ENCODE measurements at regions not wholly inside any gene's neighbourhood (a gene's known extent, or its start where the extent isn't known, plus 50 kb on each side); places are given as distances from the start of the nearest gene placed in this dataset.

DNA sequence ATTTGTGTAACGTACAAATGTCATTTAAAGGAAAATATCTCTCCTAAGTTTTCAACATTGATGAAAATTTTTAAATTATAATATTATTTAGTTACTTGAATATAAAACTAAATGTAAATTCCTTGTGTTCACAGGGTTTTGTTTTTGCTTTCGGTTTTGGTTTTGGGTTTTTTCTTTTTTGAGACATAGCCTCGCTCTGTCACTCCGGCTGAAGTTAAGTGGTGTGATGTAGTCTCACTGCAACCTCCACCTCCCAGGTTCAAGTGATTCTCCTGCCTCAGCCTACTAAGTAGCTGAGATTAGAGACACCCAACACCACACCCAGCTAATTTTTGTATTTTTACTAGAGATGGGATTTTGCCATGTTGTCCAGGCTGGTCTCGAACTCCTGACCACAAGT, 79.3 kb upstream of the TCF12 start:
- in situ Hi-C loops (cut with MboI; ENCODE audit: low sequenced_read_pairs, unreplicated experiment) = no loop called here
- DNase-seq (ENCODE audit: low spot score) = no peak
- TF ChIP-seq, protein P1, sequence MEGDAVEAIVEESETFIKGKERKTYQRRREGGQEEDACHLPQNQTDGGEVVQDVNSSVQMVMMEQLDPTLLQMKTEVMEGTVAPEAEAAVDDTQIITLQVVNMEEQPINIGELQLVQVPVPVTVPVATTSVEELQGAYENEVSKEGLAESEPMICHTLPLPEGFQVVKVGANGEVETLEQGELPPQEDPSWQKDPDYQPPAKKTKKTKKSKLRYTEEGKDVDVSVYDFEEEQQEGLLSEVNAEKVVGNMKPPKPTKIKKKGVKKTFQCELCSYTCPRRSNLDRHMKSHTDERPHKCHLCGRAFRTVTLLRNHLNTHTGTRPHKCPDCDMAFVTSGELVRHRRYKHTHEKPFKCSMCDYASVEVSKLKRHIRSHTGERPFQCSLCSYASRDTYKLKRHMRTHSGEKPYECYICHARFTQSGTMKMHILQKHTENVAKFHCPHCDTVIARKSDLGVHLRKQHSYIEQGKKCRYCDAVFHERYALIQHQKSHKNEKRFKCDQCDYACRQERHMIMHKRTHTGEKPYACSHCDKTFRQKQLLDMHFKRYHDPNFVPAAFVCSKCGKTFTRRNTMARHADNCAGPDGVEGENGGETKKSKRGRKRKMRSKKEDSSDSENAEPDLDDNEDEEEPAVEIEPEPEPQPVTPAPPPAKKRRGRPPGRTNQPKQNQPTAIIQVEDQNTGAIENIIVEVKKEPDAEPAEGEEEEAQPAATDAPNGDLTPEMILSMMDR (IDR thresholded peaks at IDR 0.05; ENCODE audit: borderline replicate concordance, control extremely low read depth, extremely low read depth, insufficient read depth, missing control alignments) = no peak

DNA sequence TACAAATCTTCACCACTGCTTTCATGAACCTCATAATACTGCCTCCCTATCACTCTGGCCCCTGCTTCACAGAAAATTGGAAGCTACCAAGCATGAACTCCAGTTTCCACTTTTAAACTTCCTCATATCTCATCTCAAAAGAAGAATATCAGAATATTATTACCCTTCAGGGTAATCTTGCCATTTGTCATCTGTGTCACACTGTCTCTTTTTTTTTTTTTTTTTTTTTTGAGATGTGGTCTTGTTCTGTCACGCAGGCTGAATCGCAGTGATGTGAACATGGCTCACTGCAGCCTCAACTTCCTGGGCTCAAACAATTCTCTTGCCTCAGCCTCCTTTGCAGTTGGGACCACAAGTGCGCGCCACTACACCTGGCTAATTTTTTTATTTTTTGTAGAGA, 80.4 kb upstream of the TCF12 start:
- DNase-seq (ENCODE audit: low spot score) = no peak
- in situ Hi-C loops (cut with MboI; ENCODE audit: low sequenced_read_pairs, unreplicated experiment) = no loop called here
- TF ChIP-seq, protein P1 (IDR thresholded peaks at IDR 0.05; ENCODE audit: borderline replicate concordance, control extremely low read depth, extremely low read depth, insufficient read depth, missing control alignments) = no peak

DNA sequence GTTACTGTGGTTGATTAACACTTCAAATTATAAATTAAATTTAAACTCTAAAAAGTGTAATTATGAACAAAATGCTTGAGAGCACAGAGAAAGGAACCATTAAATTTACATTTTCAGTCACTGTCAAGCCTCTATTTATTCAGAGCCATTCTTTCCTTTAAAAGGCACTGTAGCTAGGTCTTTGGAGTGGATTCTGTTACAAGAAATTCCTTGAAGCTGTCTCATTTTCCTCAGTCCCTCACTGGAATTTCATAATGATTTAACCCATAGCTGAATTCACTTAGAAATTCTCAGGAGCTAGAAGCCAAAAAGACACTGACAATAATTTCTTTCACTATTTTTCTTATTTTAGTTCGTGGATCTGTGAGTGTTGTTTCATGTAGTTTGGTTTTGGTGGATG, 81.2 kb upstream of the TCF12 start:
- in situ Hi-C loops (cut with MboI; ENCODE audit: low sequenced_read_pairs, unreplicated experiment) = no loop called here
- no peak for DNase-seq (ENCODE audit: low spot score)
- TF ChIP-seq, protein P1 (IDR thresholded peaks at IDR 0.05; ENCODE audit: borderline replicate concordance, control extremely low read depth, extremely low read depth, insufficient read depth, missing control alignments) = no peak

DNA sequence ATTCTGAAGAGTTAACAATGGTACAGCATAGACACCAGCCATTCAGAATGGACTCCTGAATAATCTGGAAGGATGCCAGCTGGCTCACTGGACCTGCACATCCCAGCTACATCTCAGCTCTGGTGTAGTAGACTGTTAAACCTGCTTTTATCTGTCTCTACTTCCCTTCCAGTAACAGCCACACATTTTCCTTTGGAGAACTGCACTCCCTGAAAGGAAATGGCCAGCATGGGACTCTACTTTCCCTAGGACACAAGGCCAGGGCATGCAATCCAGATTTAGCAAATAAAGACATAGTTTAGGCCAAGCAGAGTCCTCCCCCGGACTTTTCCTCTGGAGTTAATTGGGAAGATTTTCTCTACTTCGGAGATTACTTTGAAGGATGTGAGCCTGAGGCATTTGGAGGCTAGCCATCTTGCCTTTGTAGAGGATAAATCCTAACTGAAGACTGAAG, 82.7 kb upstream of the TCF12 start:
- TF ChIP-seq, protein P1 (IDR thresholded peaks at IDR 0.05; ENCODE audit: borderline replicate concordance, control extremely low read depth, extremely low read depth, insufficient read depth, missing control alignments) = no peak
- no peak for DNase-seq (ENCODE audit: low spot score)
- in situ Hi-C loops (cut with MboI; ENCODE audit: low sequenced_read_pairs, unreplicated experiment) = no loop called here

DNA sequence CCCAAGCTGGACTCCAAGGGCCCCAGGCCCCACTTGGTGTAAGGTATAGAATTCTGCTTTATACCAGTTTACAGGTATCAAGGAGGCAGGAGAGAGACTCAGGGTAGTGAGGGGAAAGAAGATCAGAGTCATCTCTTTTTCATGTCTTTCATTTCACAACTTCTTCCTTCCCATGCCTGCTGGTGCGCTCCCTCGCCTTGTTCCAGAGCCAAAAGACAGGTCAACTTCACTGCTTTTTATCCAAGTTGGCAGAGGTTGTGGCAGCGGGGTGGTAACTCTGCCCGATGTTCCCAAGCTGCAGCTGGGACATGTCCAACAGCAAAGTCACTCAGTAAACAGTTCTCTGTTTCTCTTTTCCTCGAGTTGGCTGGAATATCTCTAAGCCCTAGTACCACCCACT, 86.3 kb upstream of the TCF12 start:
- DNase-seq (ENCODE audit: low spot score) = no peak
- TF ChIP-seq, protein P1 (IDR thresholded peaks at IDR 0.05; ENCODE audit: borderline replicate concordance, control extremely low read depth, extremely low read depth, insufficient read depth, missing control alignments) = no peak
- in situ Hi-C loops (cut with MboI; ENCODE audit: low sequenced_read_pairs, unreplicated experiment) = no loop called here

DNA sequence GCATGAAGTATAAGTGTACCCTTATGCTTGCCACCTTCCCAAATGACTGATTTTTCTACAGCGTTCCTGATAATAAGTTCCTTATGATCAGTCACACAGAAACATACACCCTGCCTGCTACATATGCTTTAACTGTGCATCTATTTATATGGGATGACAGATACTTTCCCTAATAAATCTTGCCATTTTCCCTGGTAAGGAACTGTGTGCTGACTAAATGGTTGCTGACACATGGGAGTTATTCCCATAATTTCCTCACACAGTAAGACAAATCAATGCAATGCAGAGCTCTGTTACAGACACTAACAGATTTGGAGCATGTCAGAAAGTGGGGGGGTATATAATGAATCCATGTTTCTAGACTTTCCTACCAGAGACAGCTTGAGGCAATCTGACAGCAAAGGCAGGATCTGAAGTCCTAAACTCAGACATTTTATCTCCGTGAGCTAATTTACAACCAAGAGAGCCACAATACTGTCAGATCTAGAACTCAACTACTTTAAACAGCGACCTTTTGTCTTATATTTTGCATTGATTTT, 86.9 kb upstream of the TCF12 start:
- no peak for DNase-seq (ENCODE audit: low spot score)
- in situ Hi-C loops (cut with MboI; ENCODE audit: low sequenced_read_pairs, unreplicated experiment) = no loop called here
- TF ChIP-seq, protein P1 (IDR thresholded peaks at IDR 0.05; ENCODE audit: borderline replicate concordance, control extremely low read depth, extremely low read depth, insufficient read depth, missing control alignments) = no peak
